Aorta (tissue), 5 donors: ENCODE measurements at regions not wholly inside any gene's neighbourhood (a gene's known extent, or its start where the extent isn't known, plus 50 kb on each side); places are given as distances from the start of the nearest gene placed in this dataset.

Experiments used
- ATAC-seq: fragments of 200-7000 bp; cut with Tn5 transposase; one replicate; pipeline ENCODE4 v1.9.1; 2022; ENCODE audit warnings: moderate library complexity; ENCODE audit not compliant: low FRiP score
- DNase-seq, 2 donors: peaks; one replicate each; pipeline ENCODE4 v3.0.0-alpha.2; 2020
- H3K27ac ChIP-seq, 2 donors: one replicate each; pipeline ENCODE4 v1.5.1; 2013; ENCODE audit warnings: low read length in 2 of 2, mild to moderate bottlenecking in 2 of 2, moderate library complexity in 2 of 2, control low read depth in 1 of 2, inconsistent platforms in 1 of 2, low read depth in 1 of 2
- H3K27me3 ChIP-seq, 2 donors: one replicate each; pipeline ENCODE4 v1.6.1; 2013; ENCODE audit warnings: control low read depth in 1 of 2, low read length in 1 of 2, mild to moderate bottlenecking in 1 of 2, moderate library complexity in 1 of 2; ENCODE audit not compliant: insufficient read depth in 2 of 2, control insufficient read depth in 1 of 2
- H3K36me3 ChIP-seq, 2 donors: one replicate each; pipeline ENCODE4 v1.6.1; 2013; ENCODE audit warnings: control low read depth in 1 of 2, low read length in 1 of 2, mild to moderate bottlenecking in 1 of 2; ENCODE audit not compliant: insufficient read depth in 2 of 2, control insufficient read depth in 1 of 2
- H3K4me1 ChIP-seq, 2 donors: one replicate each; pipeline ENCODE4 v1.6.1; 2013; ENCODE audit warnings: low read length in 2 of 2, control low read depth in 1 of 2, mild to moderate bottlenecking in 1 of 2, moderate library complexity in 1 of 2; ENCODE audit not compliant: insufficient read depth in 2 of 2, control insufficient read depth in 1 of 2
- H3K4me3 ChIP-seq, 2 donors: one replicate each; pipeline ENCODE4 v1.5.1; 2013; ENCODE audit warnings: low read length in 2 of 2, control low read depth in 1 of 2, mild to moderate bottlenecking in 1 of 2
- H3K9me3 ChIP-seq: one replicate; pipeline ENCODE4 v1.6.1; 2013; ENCODE audit warnings: mild to moderate bottlenecking, low read length; ENCODE audit not compliant: control insufficient read depth
- WGBS, 2 donors: extraction: QIAGEN DNeasy Blood & Tissue Kit; methylation state at CpG; one replicate each; pipeline ENCODE4 v1.1.7; 2013; 5-methylcytosine and 5-hydroxymethylcytosine counted together
- intact Hi-C, 2 donors: fragments of 100-400 bp; cut with DNase I; formaldehyde crosslinking; loops; one replicate each; pipeline versions ENCODE4 v1.14.2 to v1.15.0; 2022
- donor health status: healthy with polysubstance abuse.
- donor health status: Bipolar disorder and iron deficiency.
- donor health status: DM: no; HTN: no; CAD: no.
- donor health status: DM: no; HTN: no; CAD: no.
- donor health status: DM: yes; HTN: yes; CAD: no.

DNA sequence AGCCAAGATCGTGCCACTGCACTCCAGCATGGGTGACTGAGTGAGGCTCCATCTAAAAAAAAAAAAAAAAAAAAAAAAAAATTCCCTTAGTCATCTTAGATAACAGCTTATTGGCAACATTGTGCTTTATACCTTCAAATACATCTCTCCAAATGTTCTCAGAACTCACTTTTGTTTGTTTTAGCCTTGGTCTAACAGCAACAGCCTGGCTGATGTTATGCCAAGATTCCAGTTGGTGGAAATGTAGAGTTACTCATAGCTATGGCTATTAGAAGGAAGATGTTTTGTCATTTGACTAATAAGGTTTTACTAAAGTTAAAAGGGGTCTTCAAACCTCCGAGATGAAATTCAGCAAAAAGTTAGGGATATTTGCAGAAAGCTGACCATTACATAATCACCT lies 481.4 kb downstream of the NEBL start:
- H3K36me3 ChIP-seq: no peaks in the 10 kb centered on the region
- H3K27me3 ChIP-seq: no peaks in the 10 kb centered on the region
- H3K27ac ChIP-seq: no peak overlapping the region
- no peak for DNase-seq
- H3K9me3 ChIP-seq: no peaks in the 10 kb centered on the region
- ATAC-seq: no peak
- H3K4me3 ChIP-seq: no peak overlapping the region
- intact Hi-C loops: loop anchor here in 1 of 2 donors (10.0 kb wide), 2 partner anchors 209 to 601 kb away; partner anchors contain the start of gene PLXDC2
- WGBS, 2 donors: 3 to 9% methylated on average over 2 of the region's 2 CpGs
- peaks cover 0 to 2% of the 10 kb centered on the region in 2 donors for H3K4me1 ChIP-seq

DNA sequence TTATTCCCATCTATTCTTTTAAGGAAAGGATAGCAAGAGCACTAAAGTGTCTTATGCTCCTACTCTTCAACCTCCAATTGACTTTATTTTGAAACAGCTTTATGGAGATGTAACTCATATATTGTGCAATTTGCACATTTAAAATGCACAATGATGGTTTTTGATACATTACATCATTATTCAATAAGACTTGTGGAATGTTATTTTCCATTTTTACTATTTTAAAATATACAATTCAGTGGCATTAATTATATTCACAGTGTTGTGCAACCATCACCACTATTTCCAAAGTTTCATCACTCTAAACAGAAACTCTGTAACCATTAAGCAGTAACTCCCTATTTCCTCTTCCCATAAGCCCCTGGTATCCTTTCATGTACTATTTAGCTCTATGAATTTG lies 489.8 kb downstream of the NEBL start:
- DNase-seq (no peak), ATAC-seq (no peak)
- Histone ChIP-seq H3K27ac (no peak overlapping the region), H3K27me3 (no peaks in the 10 kb centered on the region), H3K9me3 (no peaks in the 10 kb centered on the region), H3K36me3 (no peaks in the 10 kb centered on the region), H3K4me1 (no peaks in the 10 kb centered on the region), H3K4me3 (no peak overlapping the region)
- intact Hi-C loops: no loop called here

DNA sequence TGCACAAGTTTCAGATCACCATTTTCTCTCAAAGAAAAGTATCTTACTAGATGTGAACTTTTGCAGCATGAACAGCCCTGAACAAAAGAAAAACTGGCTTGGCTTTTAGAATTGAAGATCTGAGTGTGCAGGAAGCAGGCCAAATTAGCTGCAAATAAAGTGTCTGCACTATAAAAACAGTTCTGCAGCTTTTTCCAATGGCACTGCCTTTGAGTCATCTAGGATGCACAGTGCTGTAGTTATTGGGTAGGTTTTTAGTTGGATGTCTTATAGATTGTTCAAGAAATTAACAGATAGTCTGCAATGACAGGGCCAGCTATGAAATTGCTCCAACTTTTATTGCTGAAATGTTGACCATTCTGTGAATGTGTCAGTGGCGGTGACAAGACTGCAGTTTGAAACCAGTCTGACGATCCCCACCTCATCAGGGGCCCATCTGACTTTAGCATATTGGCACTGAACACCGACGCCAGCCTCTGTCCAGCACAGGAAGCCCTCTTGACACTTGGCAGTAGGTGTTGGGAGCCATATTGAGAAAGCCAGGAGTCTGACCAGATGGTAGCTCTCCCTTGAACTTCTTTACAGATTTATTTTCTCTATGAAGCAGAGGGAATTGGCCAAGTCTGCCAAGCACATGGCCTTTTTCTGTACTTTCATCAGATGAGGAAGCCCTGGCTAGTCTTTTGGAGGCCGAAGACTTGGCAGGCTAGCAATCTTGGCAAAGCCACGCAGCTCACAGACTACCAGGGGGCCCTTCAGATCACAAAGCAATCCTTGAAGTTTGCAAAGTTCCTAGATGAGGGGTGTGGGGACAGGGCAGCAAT lies 490.6 kb downstream of the NEBL start:
- intact Hi-C loops: no loop called here
- DNase-seq (no peak), ATAC-seq (no peak)
- no peak overlapping the region for H3K27ac ChIP-seq
- no peaks in the 10 kb centered on the region for H3K36me3 ChIP-seq
- H3K4me3 ChIP-seq: no peak overlapping the region
- 36 to 50% methylated on average over 6 of the region's 6 CpGs for WGBS, 2 donors
- H3K4me1 ChIP-seq: no peaks in the 10 kb centered on the region
- H3K9me3 ChIP-seq: no peaks in the 10 kb centered on the region
- no peaks in the 10 kb centered on the region for H3K27me3 ChIP-seq

DNA sequence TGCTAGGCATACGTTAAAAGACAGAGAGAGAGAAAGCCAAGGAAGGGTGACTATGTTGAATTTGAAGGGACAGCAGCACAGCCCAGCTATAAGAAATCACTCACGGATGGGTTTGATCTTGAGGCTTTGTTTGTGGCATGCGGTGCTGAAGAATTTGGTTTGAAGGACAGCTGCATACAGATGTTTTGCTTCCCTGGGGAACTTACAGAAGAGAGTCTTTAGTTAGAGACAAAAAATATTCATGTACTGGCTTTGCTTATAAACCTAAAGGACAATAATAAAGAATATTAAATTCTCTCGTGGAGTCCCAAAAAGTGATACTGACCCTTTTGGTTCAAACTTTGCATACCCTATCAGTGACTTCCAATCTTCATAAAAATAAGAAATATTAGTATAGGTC lies 491.4 kb downstream of the NEBL start:
- ATAC-seq: no peak

DNA sequence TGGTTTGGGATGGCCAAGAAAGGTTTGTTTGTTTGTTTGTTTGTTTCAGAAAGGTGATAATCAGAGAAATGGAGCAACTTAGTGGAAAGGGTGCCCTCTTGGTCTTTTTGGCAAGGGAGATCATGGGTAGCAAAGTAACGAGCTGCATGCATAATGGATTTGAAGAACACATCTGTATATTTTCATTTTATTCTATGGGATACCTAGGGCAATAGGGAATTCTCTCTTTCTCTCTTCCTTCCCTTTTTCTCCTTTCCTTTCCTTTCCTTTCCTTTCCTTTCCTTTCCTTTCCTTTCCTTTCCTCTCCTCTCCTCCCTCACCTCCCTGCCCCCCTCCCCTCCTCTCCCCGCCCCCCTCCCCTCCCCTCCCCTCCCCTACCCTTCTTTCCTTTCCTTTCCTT lies 492.1 kb downstream of the NEBL start:
- intact Hi-C loops: no loop called here
- WGBS, 2 donors: 76 to 95% methylated on average over 1 to 2 of the region's 2 CpGs
- Histone ChIP-seq H3K4me3 (no peak overlapping the region), H3K27ac (no peak overlapping the region), H3K36me3 (no peaks in the 10 kb centered on the region), H3K9me3 (no peaks in the 10 kb centered on the region), H3K27me3 (no peaks in the 10 kb centered on the region), H3K4me1 (peaks cover 0 to 1% of the 10 kb centered on the region in 2 donors)
- ATAC-seq (no peak), DNase-seq (no peak)

More for the DNA sequence above, 491.4 kb downstream of the NEBL start:
- no peak for DNase-seq
- no peaks in the 10 kb centered on the region for H3K27me3 ChIP-seq
- H3K36me3 ChIP-seq: no peaks in the 10 kb centered on the region
- H3K9me3 ChIP-seq: no peaks in the 10 kb centered on the region
- intact Hi-C loops: no loop called here
- no peaks in the 10 kb centered on the region for H3K4me1 ChIP-seq
- H3K4me3 ChIP-seq: no peak overlapping the region
- WGBS, 2 donors: 89 to 94% methylated on average over 4 of the region's 4 CpGs
- H3K27ac ChIP-seq: no peak overlapping the region

DNA sequence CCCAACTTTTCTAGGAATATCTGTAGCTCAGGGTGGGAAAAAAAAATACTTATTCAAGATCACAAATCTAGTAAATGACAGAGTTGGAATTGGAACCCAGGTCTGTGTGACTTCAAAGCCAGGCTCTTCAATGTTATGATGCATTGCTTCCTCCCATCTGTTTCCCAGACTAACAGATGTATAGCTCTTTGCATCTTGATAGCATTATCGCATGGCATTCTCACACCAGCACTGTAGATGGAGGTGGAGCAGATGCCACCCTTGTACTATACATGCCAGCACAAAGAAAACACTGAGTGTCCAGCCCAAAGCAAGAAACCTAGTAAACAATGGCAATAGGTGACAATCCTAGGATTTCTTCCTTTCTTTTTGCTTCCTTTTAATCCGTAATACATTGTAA lies 497.3 kb downstream of the NEBL start:
- H3K4me1 ChIP-seq: peaks cover 0 to 2% of the 10 kb centered on the region in 2 donors
- no peak overlapping the region for H3K27ac ChIP-seq
- WGBS, 2 donors: 96 to 97% methylated on average over 2 of the region's 2 CpGs
- no peak for DNase-seq
- no peaks in the 10 kb centered on the region for H3K27me3 ChIP-seq
- no peaks in the 10 kb centered on the region for H3K9me3 ChIP-seq
- no peak overlapping the region for H3K4me3 ChIP-seq
- no peak for ATAC-seq
- H3K36me3 ChIP-seq: no peaks in the 10 kb centered on the region
- intact Hi-C loops: no loop called here

DNA sequence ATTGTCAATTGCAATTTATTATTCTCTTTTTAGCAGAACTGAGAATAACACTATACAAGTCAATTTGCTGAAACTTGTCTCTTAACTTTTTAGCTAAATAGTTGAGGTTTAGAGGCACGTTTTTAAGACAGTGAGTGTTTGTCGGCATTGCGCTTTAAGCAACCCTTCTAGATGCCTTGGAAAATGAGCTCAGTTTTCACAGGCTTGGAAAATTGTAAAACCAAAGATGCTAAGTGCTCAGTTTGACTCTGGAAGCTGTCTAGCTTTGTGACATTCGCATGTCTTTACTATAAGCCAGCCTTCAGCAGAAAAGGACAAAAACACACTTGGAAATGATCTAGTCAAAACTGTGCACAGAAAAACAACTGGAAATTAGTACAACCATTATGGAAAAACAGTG lies 500.4 kb downstream of the NEBL start:
- peaks cover 0 to 2% of the 10 kb centered on the region in 2 donors for H3K4me1 ChIP-seq
- DNase-seq (no peak), ATAC-seq (no peak)
- H3K9me3 ChIP-seq: no peaks in the 10 kb centered on the region
- H3K27ac ChIP-seq: no peak overlapping the region
- WGBS, 2 donors: 95 to 96% methylated on average over 4 of the region's 4 CpGs
- no peaks in the 10 kb centered on the region for H3K36me3 ChIP-seq
- no peak overlapping the region for H3K4me3 ChIP-seq
- intact Hi-C loops: no loop called here
- no peaks in the 10 kb centered on the region for H3K27me3 ChIP-seq

DNA sequence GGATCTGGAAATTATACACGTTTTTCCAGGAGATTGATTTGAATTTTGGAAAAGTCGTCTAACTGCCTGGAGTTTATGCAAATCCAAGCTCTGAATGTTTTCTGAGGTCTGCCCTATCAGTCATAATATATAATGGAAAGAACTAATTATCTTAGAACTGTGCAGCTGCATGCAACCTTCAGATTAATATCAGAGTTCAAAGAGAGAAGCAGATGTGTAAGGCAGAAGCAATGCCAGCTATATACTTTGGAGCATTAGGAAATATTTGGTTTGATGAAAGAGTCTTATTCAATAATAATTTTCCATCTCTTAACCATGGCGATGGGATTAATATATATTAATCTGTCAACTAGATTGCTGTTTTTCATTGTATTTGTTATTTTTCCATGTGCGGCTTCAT lies 500.9 kb downstream of the NEBL start:
- peaks cover 0 to 2% of the 10 kb centered on the region in 2 donors for H3K4me1 ChIP-seq
- WGBS, 2 donors: 93 to 97% methylated on average over 4 of the region's 4 CpGs
- DNase-seq: no peak
- no peak for ATAC-seq
- H3K27ac ChIP-seq: no peak overlapping the region
- no peaks in the 10 kb centered on the region for H3K27me3 ChIP-seq
- no peak overlapping the region for H3K4me3 ChIP-seq
- no peaks in the 10 kb centered on the region for H3K36me3 ChIP-seq
- intact Hi-C loops: no loop called here
- no peaks in the 10 kb centered on the region for H3K9me3 ChIP-seq

DNA sequence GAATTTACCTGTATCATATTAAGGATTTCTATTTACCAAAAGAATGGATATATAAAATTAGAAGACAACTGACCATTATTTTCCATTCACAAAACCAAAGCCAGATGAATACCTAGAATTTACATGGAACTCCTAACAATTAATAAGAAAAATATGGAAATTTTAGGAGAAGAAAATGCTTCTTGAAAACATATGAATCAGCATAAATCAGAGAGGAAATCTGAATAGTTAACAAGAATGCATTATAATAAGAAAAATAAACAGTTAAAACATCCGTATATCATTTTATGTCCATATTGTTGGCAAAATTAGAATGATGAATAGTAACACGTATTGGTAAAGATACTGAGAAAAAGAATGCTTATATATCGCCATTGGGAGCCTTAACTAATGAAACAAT lies 505.5 kb downstream of the NEBL start:
- ATAC-seq (no peak), DNase-seq (no peak)
- Histone ChIP-seq H3K36me3 (no peaks in the 10 kb centered on the region), H3K27me3 (no peaks in the 10 kb centered on the region), H3K4me3 (no peak overlapping the region), H3K9me3 (no peaks in the 10 kb centered on the region), H3K4me1 (peaks cover 0 to 1% of the 10 kb centered on the region in 2 donors), H3K27ac (no peak overlapping the region)
- WGBS, 2 donors: 94 to 98% methylated on average over 3 of the region's 3 CpGs
- intact Hi-C loops: no loop called here
